ENCODE measurements at regions not wholly inside any gene's neighbourhood (a gene's known extent, or its start where the extent isn't known, plus 50 kb on each side); places are given as distances from the start of the nearest gene placed in this dataset.

DNA sequence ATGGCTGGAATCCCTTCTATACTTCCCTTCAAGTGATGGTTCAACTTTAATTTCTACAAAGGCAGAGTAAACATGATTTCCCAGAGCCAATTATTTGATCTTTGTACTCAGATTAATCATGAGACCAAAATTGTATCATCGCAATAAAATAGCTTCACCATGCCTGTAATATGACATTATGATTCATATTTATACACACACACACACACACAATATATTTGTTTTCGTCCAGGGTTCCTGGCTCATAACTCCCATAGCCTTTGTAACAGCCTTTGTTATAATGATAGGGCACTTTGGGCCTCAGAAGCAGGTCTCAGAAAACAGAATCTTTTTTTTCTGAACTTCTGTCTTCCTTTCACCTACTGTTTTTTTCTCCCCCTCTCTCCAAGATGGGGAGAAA, 270.6 kb downstream of the ADGRA3 start:
- Mint-ChIP-seq H3K4me1 (ENCODE audit: unreplicated experiment) (peaks cover 3% of the 10 kb centered on the region), H3K27me3 (ENCODE audit: unreplicated experiment) (peaks cover 2% of the 10 kb centered on the region), H3K36me3 (ENCODE audit: low read depth, unreplicated experiment) (no peaks in the 10 kb centered on the region), H3K4me3 (ENCODE audit: unreplicated experiment) (no peak overlapping the region), H3K9me3 (ENCODE audit: unreplicated experiment) (no peaks in the 10 kb centered on the region), H3K27ac (ENCODE audit: unreplicated experiment) (no peak overlapping the region)
- TF ChIP-seq CTCF (IDR thresholded peaks at IDR 0.05; ENCODE audit: unreplicated experiment) = no peak
- no peak for DNase-seq (ENCODE audit: low spot score)

DNA sequence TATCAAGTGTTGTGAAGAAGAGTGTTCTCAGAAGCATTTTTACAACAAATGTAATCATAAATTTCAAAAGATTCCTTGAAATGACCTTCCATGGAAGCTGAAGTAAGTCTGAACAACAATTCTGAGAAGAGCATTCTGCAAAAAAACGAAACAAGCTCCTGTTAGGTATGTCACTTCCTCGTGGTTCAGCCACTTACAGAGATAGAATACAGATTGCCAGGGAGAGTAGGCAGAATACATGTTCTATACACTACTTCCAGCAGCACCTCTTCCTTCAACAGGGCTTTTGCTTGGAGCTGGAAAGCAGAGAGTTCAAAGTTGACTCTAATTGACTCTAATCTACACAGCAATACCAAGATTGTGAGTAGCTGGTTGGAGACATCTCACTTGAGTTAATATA, 274.5 kb downstream of the ADGRA3 start:
- H3K27ac Mint-ChIP-seq (ENCODE audit: unreplicated experiment) = no peak overlapping the region
- DNase-seq (ENCODE audit: low spot score) = no peak
- H3K27me3 Mint-ChIP-seq (ENCODE audit: unreplicated experiment) = peaks cover 2% of the 10 kb centered on the region
- no peak overlapping the region for H3K4me3 Mint-ChIP-seq (ENCODE audit: unreplicated experiment)
- no peaks in the 10 kb centered on the region for H3K36me3 Mint-ChIP-seq (ENCODE audit: low read depth, unreplicated experiment)
- no peaks in the 10 kb centered on the region for H3K9me3 Mint-ChIP-seq (ENCODE audit: unreplicated experiment)
- H3K4me1 Mint-ChIP-seq (ENCODE audit: unreplicated experiment) = peaks cover 12% of the 10 kb centered on the region
- TF ChIP-seq CTCF (IDR thresholded peaks at IDR 0.05; ENCODE audit: unreplicated experiment) = no peak

DNA sequence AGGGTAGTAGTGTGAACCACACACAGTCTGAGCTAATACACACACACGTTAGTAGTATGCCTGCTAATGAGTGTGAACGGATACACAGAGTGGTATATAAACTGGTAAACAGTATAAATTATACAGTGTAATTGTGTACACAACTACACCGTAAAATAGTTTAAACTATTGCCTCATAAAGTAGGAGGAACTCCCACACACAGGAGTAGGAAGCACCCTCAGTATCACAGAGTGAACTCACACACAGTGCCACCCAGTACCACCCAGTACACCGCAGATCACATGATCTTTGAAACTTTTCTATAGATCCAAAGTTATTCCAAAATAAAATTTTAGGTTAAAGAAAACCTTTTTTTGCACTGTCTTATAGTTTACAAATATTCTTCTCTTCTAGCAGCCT, 275.1 kb downstream of the ADGRA3 start:
- H3K36me3 Mint-ChIP-seq (ENCODE audit: low read depth, unreplicated experiment) = no peaks in the 10 kb centered on the region

GRCh38 chr4:22238742-22239141, 277.1 kb downstream of the ADGRA3 start:
- H3K9me3 Mint-ChIP-seq (ENCODE audit: unreplicated experiment) = no peaks in the 10 kb centered on the region
- H3K4me1 Mint-ChIP-seq (ENCODE audit: unreplicated experiment) = peaks cover 12% of the 10 kb centered on the region
- TF ChIP-seq CTCF (IDR thresholded peaks at IDR 0.05; ENCODE audit: unreplicated experiment) = no peak
- no peak for DNase-seq (ENCODE audit: low spot score)
- H3K36me3 Mint-ChIP-seq (ENCODE audit: low read depth, unreplicated experiment) = no peaks in the 10 kb centered on the region
- peaks cover 2% of the 10 kb centered on the region for H3K27me3 Mint-ChIP-seq (ENCODE audit: unreplicated experiment)
- H3K27ac Mint-ChIP-seq (ENCODE audit: unreplicated experiment) = no peak overlapping the region
- H3K4me3 Mint-ChIP-seq (ENCODE audit: unreplicated experiment) = no peak overlapping the region

More for the DNA sequence above, 275.1 kb downstream of the ADGRA3 start:
- Mint-ChIP-seq H3K4me3 (ENCODE audit: unreplicated experiment) (no peak overlapping the region), H3K4me1 (ENCODE audit: unreplicated experiment) (peaks cover 12% of the 10 kb centered on the region), H3K9me3 (ENCODE audit: unreplicated experiment) (no peaks in the 10 kb centered on the region), H3K27me3 (ENCODE audit: unreplicated experiment) (peaks cover 2% of the 10 kb centered on the region), H3K27ac (ENCODE audit: unreplicated experiment) (no peak overlapping the region)
- no peak for TF ChIP-seq CTCF (IDR thresholded peaks at IDR 0.05; ENCODE audit: unreplicated experiment)
- DNase-seq (ENCODE audit: low spot score) = no peak

DNA sequence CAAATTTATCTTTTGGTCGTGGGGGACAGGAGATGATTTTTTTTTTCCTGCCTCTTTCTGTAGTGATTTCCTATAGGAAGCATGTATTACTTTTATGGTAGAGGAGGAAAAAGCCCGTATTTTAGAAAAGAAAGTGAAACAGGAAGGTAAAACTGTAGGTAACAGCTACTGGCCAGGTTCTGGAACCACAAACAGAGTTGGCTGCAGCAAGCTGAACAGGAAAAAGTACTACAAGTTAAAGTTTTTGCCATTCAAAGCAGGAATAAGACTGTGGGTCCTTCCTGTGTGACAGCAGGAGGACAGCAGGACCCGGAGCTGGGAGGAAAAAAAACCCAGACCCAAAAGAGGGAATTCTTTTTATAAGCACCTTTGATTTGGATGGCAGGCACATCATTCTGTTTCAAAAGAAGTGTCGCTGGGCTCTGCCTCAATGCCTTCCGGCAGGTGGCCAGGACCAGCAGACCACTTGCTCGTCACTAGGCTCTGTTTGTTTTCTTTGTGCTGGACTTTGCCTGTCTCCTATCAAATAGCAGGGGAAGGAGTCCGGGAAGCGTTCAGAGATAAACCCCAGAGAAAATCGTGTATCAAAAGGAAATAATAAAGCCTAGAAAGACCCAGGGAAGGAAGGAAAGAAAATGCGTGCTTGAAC, 277.9 kb downstream of the ADGRA3 start:
- peak overlapping the region; percentile 48 for H3K4me3 Mint-ChIP-seq (ENCODE audit: unreplicated experiment)
- peaks cover 2% of the 10 kb centered on the region for H3K27me3 Mint-ChIP-seq (ENCODE audit: unreplicated experiment)
- peaks cover 12% of the 10 kb centered on the region for H3K4me1 Mint-ChIP-seq (ENCODE audit: unreplicated experiment)
- H3K9me3 Mint-ChIP-seq (ENCODE audit: unreplicated experiment) = no peaks in the 10 kb centered on the region
- H3K36me3 Mint-ChIP-seq (ENCODE audit: low read depth, unreplicated experiment) = no peaks in the 10 kb centered on the region
- H3K27ac Mint-ChIP-seq (ENCODE audit: unreplicated experiment) = no peak overlapping the region
- TF ChIP-seq CTCF (IDR thresholded peaks at IDR 0.05; ENCODE audit: unreplicated experiment) = no peak
- no peak for DNase-seq (ENCODE audit: low spot score)

Measured in endothelial cell (in vitro differentiated cells).